IMR-90 (cell line): ENCODE measurements at regions not wholly inside any gene's neighbourhood (a gene's known extent, or its start where the extent isn't known, plus 50 kb on each side); places are given as distances from the start of the nearest gene placed in this dataset.

ENCODE experiments used
- ATAC-seq: fragments of 200-7000 bp; cut with Tn5 transposase; 2 replicates; pipeline ENCODE4 v1.9.1; 2020; ENCODE audit warnings: low read depth, mild to moderate bottlenecking, moderate library complexity
- BruUV-seq: library from RNA; stranded (reverse); fragments of 400-500 nt; replicated peaks from 2 replicates; lab custom pipeline; 2021; lab: Mats Ljungman, UMichigan
- CTCF ChIA-PET: fragments of 300-600 bp; formaldehyde crosslinking; extraction: SDS; loops from one replicate; lab custom pipeline; 2021; ENCODE audit warnings: antibody characterized with exemption; lab: Yijun Ruan, JAX
- POLR2A ChIA-PET: fragments of 300-600 bp; sonication (Branson Sonifier 250); formaldehyde crosslinking; loops from one replicate; lab custom pipeline; 2022; ENCODE audit warnings: antibody characterized with exemption; ENCODE audit not compliant: unreplicated experiment; lab: Charles Lee
- DNase-seq: peaks from one replicate; pipeline ENCODE4 v3.0.0; 2013
- H2AFZ ChIP-seq: replicated peaks from 2 replicates; pipeline ENCODE3; 2013; ENCODE audit warnings: low read length, mild to moderate bottlenecking; ENCODE audit not compliant: poor library complexity
- H2AK5ac ChIP-seq: 2 replicates; pipeline ENCODE4 v1.6.1; 2013; ENCODE audit warnings: low read depth, low read length, inconsistent platforms
- H2AK9ac ChIP-seq: replicated peaks from 2 replicates; pipeline ENCODE3; 2013; ENCODE audit warnings: mild to moderate bottlenecking, low read depth, low read length, moderate library complexity; ENCODE audit not compliant: poor library complexity
- H2BK120ac ChIP-seq: 2 replicates; pipeline ENCODE4 v1.6.1; 2013; ENCODE audit warnings: low read depth, low read length, inconsistent platforms
- H2BK15ac ChIP-seq: 3 replicates; pipeline ENCODE4 v1.6.1; 2013; ENCODE audit warnings: low read depth, low read length, inconsistent platforms
- H2BK20ac ChIP-seq: 2 replicates; pipeline ENCODE4 v1.6.1; 2013; ENCODE audit warnings: low read depth, mild to moderate bottlenecking, inconsistent platforms, low read length, moderate library complexity
- H2BK5ac ChIP-seq: 2 replicates; pipeline ENCODE4 v1.6.1; 2013; ENCODE audit warnings: mild to moderate bottlenecking, low read depth, low read length, inconsistent platforms; ENCODE audit not compliant: poor library complexity, severe bottlenecking
- H3K14ac ChIP-seq: replicated peaks from 2 replicates; pipeline ENCODE4 v1.6.1; 2013; ENCODE audit warnings: low read depth, low read length, inconsistent platforms
- H3K18ac ChIP-seq: 2 replicates; pipeline ENCODE4 v1.6.1; 2013; ENCODE audit warnings: low read depth, low read length, control low read depth
- H3K23ac ChIP-seq: 2 replicates; pipeline ENCODE4 v1.6.1; 2013; ENCODE audit warnings: low read depth, low read length, inconsistent platforms
- H3K27ac ChIP-seq: 2 replicates; pipeline ENCODE4 v1.5.1; 2013; ENCODE audit warnings: mild to moderate bottlenecking, control low read depth, low read length; ENCODE audit not compliant: insufficient read depth
- H3K27me3 ChIP-seq: 2 replicates; pipeline ENCODE4 v1.6.1; 2013; ENCODE audit warnings: low read length; ENCODE audit not compliant: control insufficient read depth, insufficient read depth
- H3K36me3 ChIP-seq: 2 replicates; pipeline ENCODE4 v1.6.1; 2013; ENCODE audit warnings: low read length, mixed read lengths; ENCODE audit not compliant: control insufficient read depth, insufficient read depth
- H3K4ac ChIP-seq: 2 replicates; pipeline ENCODE4 v1.6.1; 2013; ENCODE audit warnings: low read depth, low read length, inconsistent platforms
- H3K4me1 ChIP-seq: 2 replicates; pipeline ENCODE4 v1.6.1; 2013; ENCODE audit warnings: low read length, mixed read lengths; ENCODE audit not compliant: control insufficient read depth, insufficient read depth
- H3K4me2 ChIP-seq: 2 replicates; pipeline ENCODE4 v1.6.1; 2013; ENCODE audit warnings: low read depth, mild to moderate bottlenecking, control low read depth, low read length, moderate library complexity
- H3K4me3 ChIP-seq: 2 replicates; pipeline ENCODE4 v1.5.1; 2013; ENCODE audit warnings: low read depth, mild to moderate bottlenecking, control low read depth, low read length, moderate library complexity; ENCODE audit not compliant: insufficient read depth
- H3K56ac ChIP-seq: 2 replicates; pipeline ENCODE4 v1.6.1; 2013; ENCODE audit warnings: low read length, inconsistent platforms; ENCODE audit not compliant: insufficient read depth; ENCODE audit errors: extremely low read depth
- H3K79me1 ChIP-seq, 2 experiments: 2 replicates each; pipeline ENCODE4 v1.6.1; 2013; ENCODE audit warnings: low read length in 2 of 2, inconsistent platforms in 1 of 2, low read depth in 1 of 2
- H3K9ac ChIP-seq: 2 replicates; pipeline ENCODE4 v1.6.1; 2013; ENCODE audit warnings: low read depth, low read length, control low read depth
- H3K9me1 ChIP-seq: 2 replicates; pipeline ENCODE4 v1.6.1; 2013; ENCODE audit warnings: low read length, inconsistent platforms; ENCODE audit not compliant: insufficient read depth
- H3K9me3 ChIP-seq: 2 replicates; pipeline ENCODE4 v1.6.1; 2013; ENCODE audit warnings: low read length; ENCODE audit not compliant: control insufficient read depth, insufficient read depth
- H4K20me1 ChIP-seq: 2 replicates; pipeline ENCODE4 v1.6.1; 2013; ENCODE audit warnings: low read length, inconsistent platforms; ENCODE audit not compliant: insufficient read depth
- H4K5ac ChIP-seq: 2 replicates; pipeline ENCODE4 v1.6.1; 2013; ENCODE audit warnings: mild to moderate bottlenecking, low read depth, low read length, control low read depth
- H4K8ac ChIP-seq, 2 experiments: 2 replicates each; pipeline ENCODE4 v1.6.1; 2013; ENCODE audit warnings: low read depth in 2 of 2, low read length in 2 of 2, control low read depth in 1 of 2, inconsistent platforms in 1 of 2
- H4K91ac ChIP-seq: 2 replicates; pipeline ENCODE4 v1.6.1; 2013; ENCODE audit warnings: low read depth, low read length, inconsistent platforms; ENCODE audit not compliant: insufficient read depth
- BHLHE40 ChIP-seq: fragments of 150-350 bp; IDR thresholded peaks from 2 replicates; pipeline ENCODE4 v1.6.1; 2016; ENCODE audit warnings: mild to moderate bottlenecking, low read depth, low read length
- CEBPB ChIP-seq: IDR thresholded peaks from 2 replicates; pipeline ENCODE4 v1.6.1; 2012; ENCODE audit warnings: low read depth, low read length, improper control_type of control experiment
- CHD1 ChIP-seq: IDR thresholded peaks from 2 replicates; pipeline ENCODE4 v1.6.1; 2012; ENCODE audit warnings: low read depth, low read length, improper control_type of control experiment
- MAZ ChIP-seq: IDR thresholded peaks from 2 replicates; pipeline ENCODE4 v1.6.1; 2012; ENCODE audit warnings: low read depth, mild to moderate bottlenecking, low read length, improper control_type of control experiment, moderate library complexity, borderline replicate concordance
- NFE2L2 ChIP-seq: fragments of 150-350 bp; IDR thresholded peaks from 2 replicates; pipeline ENCODE4 v1.6.1; 2016; ENCODE audit warnings: low read depth, mild to moderate bottlenecking, low read length
- USF2 ChIP-seq: fragments of 150-350 bp; IDR thresholded peaks from 2 replicates; pipeline ENCODE4 v1.6.1; 2017; ENCODE audit warnings: mild to moderate bottlenecking, antibody characterized with exemption, low read length, low read depth
- WGBS, 2 experiments: methylation state at CpG; one replicate each; pipeline versions ENCODE4 v1.1.5 to v1.1.7; 2013; ENCODE audit warnings: missing lambda C conversion rate in 2 of 2; ENCODE audit not compliant: insufficient read length in 1 of 2; ENCODE audit errors: extremely low coverage in 2 of 2; 5-methylcytosine and 5-hydroxymethylcytosine counted together
- dilution Hi-C: fragments of 300-500 bp; cut with HindIII; formaldehyde crosslinking; loops from one replicate; pipeline ENCODE4 v1.14.3; 2018; ENCODE audit warnings: low sequenced_read_pairs; ENCODE audit not compliant: unreplicated experiment
- in situ Hi-C: fragments of 300-500 bp; cut with MboI; formaldehyde crosslinking; loops from 3 replicates; pipeline ENCODE4 v1.14.3; 2019; ENCODE audit warnings: low sequenced_read_pairs, inconsistent platforms, mixed read lengths
- intact Hi-C: fragments of 100-400 bp; cut with micrococcal nuclease; formaldehyde crosslinking; loops from 2 replicates; pipeline ENCODE4 v1.10.0; 2022

GRCh38 chrX:16474511-16474910, 175.4 kb upstream of the S100G start:
- H4K8ac ChIP-seq, result no peak overlapping the region
- H3K23ac ChIP-seq, result no peak overlapping the region
- H4K91ac ChIP-seq, result no peak overlapping the region
- no TSS peak for BruUV-seq
- ATAC-seq, result no peak
- H3K27ac ChIP-seq, result no peak overlapping the region
- no peak overlapping the region for H2BK5ac ChIP-seq
- H3K56ac ChIP-seq, result no peak overlapping the region
- dilution Hi-C loops, result no loop called here
- no peak overlapping the region for H2BK120ac ChIP-seq
- in situ Hi-C loops, result no loop called here
- no peaks in the 10 kb centered on the region for H3K79me1 ChIP-seq
- no peaks in the 10 kb centered on the region for H3K4me1 ChIP-seq
- H3K4me3 ChIP-seq, result no peak overlapping the region
- DNase-seq, result no peak
- no peak overlapping the region for H2BK20ac ChIP-seq
- H3K14ac ChIP-seq, result no peak overlapping the region
- ChIA-PET CTCF (no interaction called here), POLR2A (no interaction called here)
- H2AFZ ChIP-seq, result no peak overlapping the region
- H3K4me2 ChIP-seq, result no peak overlapping the region
- intact Hi-C loops, result no loop called here
- no peak overlapping the region for H2BK15ac ChIP-seq
- H4K20me1 ChIP-seq, result no peaks in the 10 kb centered on the region
- no CpG with 5 or more reads among the region's 4 CpGs for WGBS, 2 experiments
- no peaks in the 10 kb centered on the region for H3K36me3 ChIP-seq
- no peak overlapping the region for H2AK5ac ChIP-seq
- no peaks in the 10 kb centered on the region for H3K9me1 ChIP-seq
- H3K27me3 ChIP-seq, result no peaks in the 10 kb centered on the region; the same call in 1 of the 2 replicates
- H3K18ac ChIP-seq, result no peak overlapping the region
- H3K4ac ChIP-seq, result no peak overlapping the region
- H3K9me3 ChIP-seq, result no peaks in the 10 kb centered on the region
- no peak overlapping the region for H3K9ac ChIP-seq
- no peak overlapping the region for H2AK9ac ChIP-seq
- H4K5ac ChIP-seq, result no peak overlapping the region
- TF ChIP-seq MAZ, result no peak
- no peak for TF ChIP-seq BHLHE40
- no peak for TF ChIP-seq CEBPB
- no peak for TF ChIP-seq USF2
- no peak for TF ChIP-seq NFE2L2
- no peak for TF ChIP-seq CHD1
